RWPE1 (cell line): ENCODE measurements at regions not wholly inside any gene's neighbourhood (a gene's known extent, or its start where the extent isn't known, plus 50 kb on each side); places are given as distances from the start of the nearest gene placed in this dataset.

Experiments
- CTCF ChIA-PET: fragments of 350-600 bp; sonication (Branson Sonifier 250); formaldehyde crosslinking; extraction: SDS; loops from one replicate; lab custom pipeline; 2021; lab: Yijun Ruan, JAX
- POLR2A ChIA-PET: fragments of 400-600 bp; formaldehyde crosslinking; extraction: SDS; loops from one replicate; lab custom pipeline; 2020; ENCODE audit warnings: antibody characterized with exemption; ENCODE audit not compliant: low non-redundant PET; lab: Yijun Ruan, JAX
- DNase-seq: peaks from one replicate; pipeline ENCODE4 v3.0.0; 2012; ENCODE audit warnings: low spot score
- H3K27ac ChIP-seq: fragments of 450-650 bp; 2 replicates; pipeline ENCODE4 v1.5.1; 2017
- TF ChIP-seq, protein P1 (sequence below): fragments of 450-650 bp; conservative IDR thresholded peaks from 2 replicates; pipeline ENCODE4 v1.5.1; 2017; ENCODE audit warnings: low read depth, mild to moderate bottlenecking

DNA sequence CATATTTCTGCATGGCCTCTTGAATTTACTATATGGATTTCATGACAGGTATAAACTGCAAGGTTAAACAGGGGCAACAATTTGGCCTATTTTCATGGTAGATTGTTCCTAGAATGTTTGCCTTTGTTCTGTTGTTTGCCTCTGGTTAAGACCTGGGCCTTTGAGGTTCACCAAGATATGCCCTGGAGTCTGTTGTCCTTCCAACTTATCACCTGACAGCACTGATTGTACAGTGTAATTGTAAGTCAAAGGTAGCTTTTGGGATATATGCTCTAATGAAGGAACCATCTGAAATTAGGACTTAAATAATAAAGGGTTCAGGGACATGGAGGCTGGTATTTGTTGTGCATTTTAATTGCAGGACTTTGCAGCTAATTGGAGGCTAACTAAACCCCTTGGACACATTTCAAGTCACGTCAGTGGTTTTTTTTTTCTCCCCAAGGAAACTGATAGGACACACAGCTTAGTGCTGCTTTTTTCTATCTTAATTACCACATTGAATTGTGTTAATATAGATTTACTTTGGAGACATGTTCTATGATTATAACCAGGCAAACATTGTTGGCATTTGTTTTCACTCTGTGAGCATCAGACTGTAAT is 771.2 kb upstream of the LINC00305 start:
- POLR2A ChIA-PET, result no interaction called here
- TF ChIP-seq, protein P1, sequence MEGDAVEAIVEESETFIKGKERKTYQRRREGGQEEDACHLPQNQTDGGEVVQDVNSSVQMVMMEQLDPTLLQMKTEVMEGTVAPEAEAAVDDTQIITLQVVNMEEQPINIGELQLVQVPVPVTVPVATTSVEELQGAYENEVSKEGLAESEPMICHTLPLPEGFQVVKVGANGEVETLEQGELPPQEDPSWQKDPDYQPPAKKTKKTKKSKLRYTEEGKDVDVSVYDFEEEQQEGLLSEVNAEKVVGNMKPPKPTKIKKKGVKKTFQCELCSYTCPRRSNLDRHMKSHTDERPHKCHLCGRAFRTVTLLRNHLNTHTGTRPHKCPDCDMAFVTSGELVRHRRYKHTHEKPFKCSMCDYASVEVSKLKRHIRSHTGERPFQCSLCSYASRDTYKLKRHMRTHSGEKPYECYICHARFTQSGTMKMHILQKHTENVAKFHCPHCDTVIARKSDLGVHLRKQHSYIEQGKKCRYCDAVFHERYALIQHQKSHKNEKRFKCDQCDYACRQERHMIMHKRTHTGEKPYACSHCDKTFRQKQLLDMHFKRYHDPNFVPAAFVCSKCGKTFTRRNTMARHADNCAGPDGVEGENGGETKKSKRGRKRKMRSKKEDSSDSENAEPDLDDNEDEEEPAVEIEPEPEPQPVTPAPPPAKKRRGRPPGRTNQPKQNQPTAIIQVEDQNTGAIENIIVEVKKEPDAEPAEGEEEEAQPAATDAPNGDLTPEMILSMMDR, result no peak
- no peak overlapping the region for H3K27ac ChIP-seq
- CTCF ChIA-PET, result no interaction called here
- DNase-seq, result no peak

DNA sequence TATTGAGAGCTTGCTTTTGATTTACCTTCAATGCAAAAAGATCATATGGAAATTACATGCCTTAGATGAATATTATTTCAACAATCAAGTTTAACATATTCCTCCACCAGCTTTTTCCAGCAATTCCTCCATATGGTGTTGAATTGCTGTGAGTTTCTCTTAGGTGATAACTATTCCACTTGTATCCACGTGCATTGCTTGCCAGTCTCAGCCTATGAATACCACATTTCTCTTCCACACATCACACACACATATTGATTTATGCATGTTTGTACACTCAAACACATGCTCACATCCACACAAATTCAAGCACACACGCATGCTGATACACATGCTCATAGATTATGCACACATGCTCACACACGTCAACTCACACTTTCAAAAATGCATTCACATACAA is 770.0 kb upstream of the LINC00305 start:
- ChIA-PET POLR2A (no interaction called here), CTCF (no interaction called here)

DNA sequence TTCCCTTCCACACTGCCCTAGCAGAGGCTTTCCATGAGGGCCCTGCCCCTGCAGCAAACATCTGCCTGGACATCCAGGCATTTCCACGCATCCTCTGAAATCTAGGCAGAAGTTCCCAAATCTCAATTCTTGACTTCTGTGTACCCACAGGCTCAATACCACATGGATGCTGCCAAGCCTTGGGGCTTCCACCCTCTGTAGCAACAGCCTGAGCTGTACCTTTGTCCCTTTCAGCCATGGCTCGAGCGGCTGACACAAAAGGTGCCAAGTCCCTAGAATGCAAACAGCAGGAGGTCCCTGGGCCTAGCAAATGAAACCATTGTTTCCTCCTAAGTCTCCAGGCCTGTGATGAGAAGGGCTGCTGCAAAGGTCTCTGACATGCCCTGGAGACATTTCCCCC is 744.5 kb upstream of the LINC00305 start:
- no peak for DNase-seq
- TF ChIP-seq, protein P1, result no peak
- no peak overlapping the region for H3K27ac ChIP-seq
- POLR2A ChIA-PET, result no interaction called here
- CTCF ChIA-PET, result no interaction called here

More for the DNA sequence above, 770.0 kb upstream of the LINC00305 start:
- no peak overlapping the region for H3K27ac ChIP-seq
- TF ChIP-seq, protein P1, result no peak
- DNase-seq, result no peak

DNA sequence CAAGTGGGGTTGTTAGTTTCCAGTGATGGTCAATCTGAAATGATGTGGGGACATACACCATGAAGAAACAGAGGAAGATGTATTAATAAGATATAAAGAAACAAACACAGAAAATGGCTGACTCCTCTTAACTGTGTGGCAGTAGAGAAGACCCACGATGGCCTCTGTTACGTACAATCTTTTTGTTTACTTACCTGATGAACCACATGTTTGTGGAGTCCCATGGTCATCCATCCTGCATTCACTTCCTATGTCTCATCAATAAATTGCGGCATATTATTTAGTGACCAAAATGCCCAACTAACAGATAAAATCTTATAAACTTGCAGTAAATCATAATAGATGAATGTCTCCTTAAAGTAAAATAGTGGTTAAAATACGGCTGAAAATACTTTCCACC is 740.1 kb upstream of the LINC00305 start:
- POLR2A ChIA-PET, result no interaction called here
- no peak overlapping the region for H3K27ac ChIP-seq
- CTCF ChIA-PET, result no interaction called here
- TF ChIP-seq, protein P1, result no peak
- no peak for DNase-seq

DNA sequence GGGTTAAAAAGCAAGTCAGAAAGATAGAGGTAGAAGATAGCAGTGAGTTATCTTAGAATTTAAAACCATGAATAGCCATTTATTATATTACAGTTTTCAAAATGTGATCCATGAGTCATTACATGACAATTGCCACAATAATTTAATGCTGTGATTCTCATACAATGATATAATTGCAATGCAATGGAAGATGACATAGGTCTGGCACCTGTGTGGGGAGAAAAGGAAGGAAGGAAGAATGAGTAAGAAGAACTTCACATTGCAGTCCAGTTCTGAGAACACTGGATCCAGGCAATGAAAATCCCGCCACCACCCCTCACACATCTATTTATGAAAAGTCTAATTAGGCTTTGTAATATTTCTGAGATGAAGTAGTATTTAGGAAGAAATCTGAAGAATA is 738.1 kb upstream of the LINC00305 start:
- TF ChIP-seq, protein P1, result no peak
- ChIA-PET POLR2A (no interaction called here), CTCF (no interaction called here)
- no peak overlapping the region for H3K27ac ChIP-seq
- DNase-seq, result no peak

DNA sequence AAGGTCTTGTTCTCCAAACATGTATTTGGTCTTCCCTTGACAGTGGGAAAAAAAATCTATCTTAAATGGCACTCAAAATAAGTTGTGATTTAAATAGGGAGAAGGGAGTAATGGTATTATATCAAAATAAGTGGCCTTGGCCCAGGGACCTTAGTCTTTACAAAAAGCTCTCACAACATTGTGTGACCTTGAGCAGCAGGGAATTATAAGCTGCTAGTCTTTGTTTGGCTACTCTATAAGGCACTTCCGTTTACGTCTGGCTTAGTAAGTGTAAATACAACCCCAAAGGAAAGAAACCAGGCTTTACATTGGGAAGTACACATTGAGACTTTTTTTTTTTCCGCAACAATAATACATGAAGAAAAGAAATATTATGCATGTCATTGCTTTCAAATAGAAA is 734.0 kb upstream of the LINC00305 start:
- no peak overlapping the region for H3K27ac ChIP-seq
- TF ChIP-seq, protein P1, result no peak
- POLR2A ChIA-PET, result no interaction called here
- no peak for DNase-seq
- CTCF ChIA-PET, result no interaction called here

DNA sequence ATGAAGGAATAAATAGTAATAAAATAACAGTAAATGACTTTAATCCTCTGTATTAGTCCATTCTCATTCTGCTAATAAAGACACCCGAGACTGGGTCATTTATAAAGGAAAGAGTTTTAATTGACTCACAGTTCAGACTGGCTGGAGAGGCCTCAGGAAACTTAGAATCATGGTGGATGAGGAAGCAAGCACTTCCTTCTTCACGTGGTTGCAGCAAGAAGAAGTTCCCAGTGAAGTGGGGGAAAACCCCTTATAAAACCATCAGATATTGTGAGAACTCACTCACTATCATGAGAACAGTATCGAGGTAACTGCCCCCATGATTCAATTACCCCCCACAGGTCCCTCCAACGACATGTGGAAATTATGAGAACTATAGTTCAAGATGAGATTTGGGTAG is 727.9 kb upstream of the LINC00305 start:
- ChIA-PET CTCF (no interaction called here), POLR2A (no interaction called here)
- TF ChIP-seq, protein P1, result no peak
- no peak for DNase-seq
- no peak overlapping the region for H3K27ac ChIP-seq
